ENCODE measurements at regions not wholly inside any gene's neighbourhood (a gene's known extent, or its start where the extent isn't known, plus 50 kb on each side); places are given as distances from the start of the nearest gene placed in this dataset.

- no peak for TF ChIP-seq ZNF462 (CRISPR knock-in tag; IDR thresholded peaks at IDR 0.05)
These were observed 1136.5 kb upstream of the SORCS1 start (continued) for GRCh38 chr10:108301002-108301401.

- Mint-ChIP-seq H3K4me1 (no peaks in the 10 kb centered on the region), H3K9me3 (no peaks in the 10 kb centered on the region), H3K4me3 (no peak overlapping the region), H3K27me3 (ENCODE audit: insufficient read depth, low read depth, poor library complexity) (no peaks in the 10 kb centered on the region), H3K27ac (no peak overlapping the region), H3K36me3 (ENCODE audit: low read depth) (no peaks in the 10 kb centered on the region)
- Histone ChIP-seq H3K4me2 (no peak overlapping the region), H3K9me2 (ENCODE audit: insufficient read depth) (no peaks in the 10 kb centered on the region), H3F3A (replicated peaks; ENCODE audit: low read depth) (no peaks in the 10 kb centered on the region), H3K36me3 (ENCODE audit: insufficient read depth) (no peaks in the 10 kb centered on the region), H3K4me3 (no peak overlapping the region), H4K20me1 (replicated peaks; ENCODE audit: insufficient read depth) (no peaks in the 10 kb centered on the region), H3K79me2 (replicated peaks; ENCODE audit: insufficient read depth) (no peaks in the 10 kb centered on the region), H3K27ac (ENCODE audit: low read depth) (no peak overlapping the region), H3K4me1 (ENCODE audit: insufficient read depth) (no peaks in the 10 kb centered on the region), H2AFZ (no peak overlapping the region), H3K27me3 (ENCODE audit: insufficient read depth) (no peaks in the 10 kb centered on the region)
- TF ChIP-seq, protein P1, sequence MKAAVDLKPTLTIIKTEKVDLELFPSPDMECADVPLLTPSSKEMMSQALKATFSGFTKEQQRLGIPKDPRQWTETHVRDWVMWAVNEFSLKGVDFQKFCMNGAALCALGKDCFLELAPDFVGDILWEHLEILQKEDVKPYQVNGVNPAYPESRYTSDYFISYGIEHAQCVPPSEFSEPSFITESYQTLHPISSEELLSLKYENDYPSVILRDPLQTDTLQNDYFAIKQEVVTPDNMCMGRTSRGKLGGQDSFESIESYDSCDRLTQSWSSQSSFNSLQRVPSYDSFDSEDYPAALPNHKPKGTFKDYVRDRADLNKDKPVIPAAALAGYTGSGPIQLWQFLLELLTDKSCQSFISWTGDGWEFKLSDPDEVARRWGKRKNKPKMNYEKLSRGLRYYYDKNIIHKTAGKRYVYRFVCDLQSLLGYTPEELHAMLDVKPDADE (IDR thresholded peaks at IDR 0.05): no peak
- TF ChIP-seq EZH2 (IDR thresholded peaks at IDR 0.05; ENCODE audit: low read depth, unreplicated experiment): no peak
- TF ChIP-seq CREB1 (CRISPR knock-in tag; IDR thresholded peaks at IDR 0.05; ENCODE audit: low read depth): no peak
- no peak for TF ChIP-seq EZH2phosphoT487 (IDR thresholded peaks at IDR 0.05; ENCODE audit: unreplicated experiment)
- TF ChIP-seq, protein P2, sequence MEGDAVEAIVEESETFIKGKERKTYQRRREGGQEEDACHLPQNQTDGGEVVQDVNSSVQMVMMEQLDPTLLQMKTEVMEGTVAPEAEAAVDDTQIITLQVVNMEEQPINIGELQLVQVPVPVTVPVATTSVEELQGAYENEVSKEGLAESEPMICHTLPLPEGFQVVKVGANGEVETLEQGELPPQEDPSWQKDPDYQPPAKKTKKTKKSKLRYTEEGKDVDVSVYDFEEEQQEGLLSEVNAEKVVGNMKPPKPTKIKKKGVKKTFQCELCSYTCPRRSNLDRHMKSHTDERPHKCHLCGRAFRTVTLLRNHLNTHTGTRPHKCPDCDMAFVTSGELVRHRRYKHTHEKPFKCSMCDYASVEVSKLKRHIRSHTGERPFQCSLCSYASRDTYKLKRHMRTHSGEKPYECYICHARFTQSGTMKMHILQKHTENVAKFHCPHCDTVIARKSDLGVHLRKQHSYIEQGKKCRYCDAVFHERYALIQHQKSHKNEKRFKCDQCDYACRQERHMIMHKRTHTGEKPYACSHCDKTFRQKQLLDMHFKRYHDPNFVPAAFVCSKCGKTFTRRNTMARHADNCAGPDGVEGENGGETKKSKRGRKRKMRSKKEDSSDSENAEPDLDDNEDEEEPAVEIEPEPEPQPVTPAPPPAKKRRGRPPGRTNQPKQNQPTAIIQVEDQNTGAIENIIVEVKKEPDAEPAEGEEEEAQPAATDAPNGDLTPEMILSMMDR (conservative IDR thresholded peaks at IDR 0.05; ENCODE audit: low read depth in 2 of 2): no peak
- TF ChIP-seq POLR2AphosphoS5 (IDR thresholded peaks at IDR 0.05; ENCODE audit: low read depth): no peak
- no peak for TF ChIP-seq JUNB (IDR thresholded peaks at IDR 0.05; ENCODE audit: unreplicated experiment)
- no peak for TF ChIP-seq NANOG (IDR thresholded peaks at IDR 0.05; ENCODE audit: borderline replicate concordance)
- no peak for TF ChIP-seq ZNF114 (CRISPR knock-in tag; IDR thresholded peaks at IDR 0.05)
- TF ChIP-seq, protein P3, sequence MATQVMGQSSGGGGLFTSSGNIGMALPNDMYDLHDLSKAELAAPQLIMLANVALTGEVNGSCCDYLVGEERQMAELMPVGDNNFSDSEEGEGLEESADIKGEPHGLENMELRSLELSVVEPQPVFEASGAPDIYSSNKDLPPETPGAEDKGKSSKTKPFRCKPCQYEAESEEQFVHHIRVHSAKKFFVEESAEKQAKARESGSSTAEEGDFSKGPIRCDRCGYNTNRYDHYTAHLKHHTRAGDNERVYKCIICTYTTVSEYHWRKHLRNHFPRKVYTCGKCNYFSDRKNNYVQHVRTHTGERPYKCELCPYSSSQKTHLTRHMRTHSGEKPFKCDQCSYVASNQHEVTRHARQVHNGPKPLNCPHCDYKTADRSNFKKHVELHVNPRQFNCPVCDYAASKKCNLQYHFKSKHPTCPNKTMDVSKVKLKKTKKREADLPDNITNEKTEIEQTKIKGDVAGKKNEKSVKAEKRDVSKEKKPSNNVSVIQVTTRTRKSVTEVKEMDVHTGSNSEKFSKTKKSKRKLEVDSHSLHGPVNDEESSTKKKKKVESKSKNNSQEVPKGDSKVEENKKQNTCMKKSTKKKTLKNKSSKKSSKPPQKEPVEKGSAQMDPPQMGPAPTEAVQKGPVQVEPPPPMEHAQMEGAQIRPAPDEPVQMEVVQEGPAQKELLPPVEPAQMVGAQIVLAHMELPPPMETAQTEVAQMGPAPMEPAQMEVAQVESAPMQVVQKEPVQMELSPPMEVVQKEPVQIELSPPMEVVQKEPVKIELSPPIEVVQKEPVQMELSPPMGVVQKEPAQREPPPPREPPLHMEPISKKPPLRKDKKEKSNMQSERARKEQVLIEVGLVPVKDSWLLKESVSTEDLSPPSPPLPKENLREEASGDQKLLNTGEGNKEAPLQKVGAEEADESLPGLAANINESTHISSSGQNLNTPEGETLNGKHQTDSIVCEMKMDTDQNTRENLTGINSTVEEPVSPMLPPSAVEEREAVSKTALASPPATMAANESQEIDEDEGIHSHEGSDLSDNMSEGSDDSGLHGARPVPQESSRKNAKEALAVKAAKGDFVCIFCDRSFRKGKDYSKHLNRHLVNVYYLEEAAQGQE (IDR thresholded peaks at IDR 0.05; ENCODE audit: unreplicated experiment): no peak
- TF ChIP-seq ZNF331 (CRISPR knock-in tag; IDR thresholded peaks at IDR 0.05; ENCODE audit: low read depth): no peak
- DNase-seq (ENCODE audit: low spot score) (no peak), ATAC-seq (no peak)
These were observed 1126.3 kb upstream of the SORCS1 start for GRCh38 chr10:108290823-108291222.

All from GM23338 (cell line).